ENCODE measurements at regions not wholly inside any gene's neighbourhood (a gene's known extent, or its start where the extent isn't known, plus 50 kb on each side); places are given as distances from the start of the nearest gene placed in this dataset.

GRCh38 chr10:89949496-89949895 lies 248.1 kb downstream of the KIF20B start:
- TF ChIP-seq, protein P1, sequence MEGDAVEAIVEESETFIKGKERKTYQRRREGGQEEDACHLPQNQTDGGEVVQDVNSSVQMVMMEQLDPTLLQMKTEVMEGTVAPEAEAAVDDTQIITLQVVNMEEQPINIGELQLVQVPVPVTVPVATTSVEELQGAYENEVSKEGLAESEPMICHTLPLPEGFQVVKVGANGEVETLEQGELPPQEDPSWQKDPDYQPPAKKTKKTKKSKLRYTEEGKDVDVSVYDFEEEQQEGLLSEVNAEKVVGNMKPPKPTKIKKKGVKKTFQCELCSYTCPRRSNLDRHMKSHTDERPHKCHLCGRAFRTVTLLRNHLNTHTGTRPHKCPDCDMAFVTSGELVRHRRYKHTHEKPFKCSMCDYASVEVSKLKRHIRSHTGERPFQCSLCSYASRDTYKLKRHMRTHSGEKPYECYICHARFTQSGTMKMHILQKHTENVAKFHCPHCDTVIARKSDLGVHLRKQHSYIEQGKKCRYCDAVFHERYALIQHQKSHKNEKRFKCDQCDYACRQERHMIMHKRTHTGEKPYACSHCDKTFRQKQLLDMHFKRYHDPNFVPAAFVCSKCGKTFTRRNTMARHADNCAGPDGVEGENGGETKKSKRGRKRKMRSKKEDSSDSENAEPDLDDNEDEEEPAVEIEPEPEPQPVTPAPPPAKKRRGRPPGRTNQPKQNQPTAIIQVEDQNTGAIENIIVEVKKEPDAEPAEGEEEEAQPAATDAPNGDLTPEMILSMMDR (IDR thresholded peaks at IDR 0.05) = no peak
- TF ChIP-seq POLR2AphosphoS5 (IDR thresholded peaks at IDR 0.05) (no peak), POLR2A (IDR thresholded peaks at IDR 0.05; ENCODE audit: low read depth) (no peak)

All from esophagus muscularis mucosa (tissue), 3 donors.